ENCODE measurements at regions not wholly inside any gene's neighbourhood (a gene's known extent, or its start where the extent isn't known, plus 50 kb on each side); places are given as distances from the start of the nearest gene placed in this dataset.

DNA sequence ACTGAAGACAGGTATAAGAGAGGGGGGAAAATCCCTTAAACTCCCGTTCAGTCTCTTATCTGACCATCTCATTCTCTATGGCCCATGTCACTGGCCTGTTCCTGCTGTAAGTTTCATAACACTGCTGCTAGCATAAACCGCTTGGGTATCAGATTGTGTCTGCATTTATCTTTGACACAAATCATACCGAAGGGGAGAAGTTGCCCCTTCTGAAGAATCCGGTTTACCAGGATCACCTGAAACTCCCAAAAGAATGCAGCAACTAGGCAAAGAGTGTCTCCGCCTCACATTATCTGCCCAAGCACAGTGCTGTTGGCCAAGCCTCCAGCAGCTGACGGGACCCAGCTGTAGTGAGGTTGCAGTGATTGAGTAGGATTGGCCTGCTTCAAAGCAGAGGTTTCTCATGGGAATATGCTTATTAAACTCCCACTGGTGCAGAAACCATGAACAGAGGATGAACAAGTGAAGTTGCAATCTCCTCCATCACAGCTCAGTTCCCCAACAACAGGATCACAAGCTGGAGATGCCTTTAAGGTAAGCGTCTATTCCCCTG lies 71.3 kb upstream of the PUDP start:
- TF ChIP-seq, protein P1, sequence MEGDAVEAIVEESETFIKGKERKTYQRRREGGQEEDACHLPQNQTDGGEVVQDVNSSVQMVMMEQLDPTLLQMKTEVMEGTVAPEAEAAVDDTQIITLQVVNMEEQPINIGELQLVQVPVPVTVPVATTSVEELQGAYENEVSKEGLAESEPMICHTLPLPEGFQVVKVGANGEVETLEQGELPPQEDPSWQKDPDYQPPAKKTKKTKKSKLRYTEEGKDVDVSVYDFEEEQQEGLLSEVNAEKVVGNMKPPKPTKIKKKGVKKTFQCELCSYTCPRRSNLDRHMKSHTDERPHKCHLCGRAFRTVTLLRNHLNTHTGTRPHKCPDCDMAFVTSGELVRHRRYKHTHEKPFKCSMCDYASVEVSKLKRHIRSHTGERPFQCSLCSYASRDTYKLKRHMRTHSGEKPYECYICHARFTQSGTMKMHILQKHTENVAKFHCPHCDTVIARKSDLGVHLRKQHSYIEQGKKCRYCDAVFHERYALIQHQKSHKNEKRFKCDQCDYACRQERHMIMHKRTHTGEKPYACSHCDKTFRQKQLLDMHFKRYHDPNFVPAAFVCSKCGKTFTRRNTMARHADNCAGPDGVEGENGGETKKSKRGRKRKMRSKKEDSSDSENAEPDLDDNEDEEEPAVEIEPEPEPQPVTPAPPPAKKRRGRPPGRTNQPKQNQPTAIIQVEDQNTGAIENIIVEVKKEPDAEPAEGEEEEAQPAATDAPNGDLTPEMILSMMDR (IDR thresholded peaks at IDR 0.05), result no peak
- no peak for TF ChIP-seq POLR2A (IDR thresholded peaks at IDR 0.05)
